PC-9 (cell line): ENCODE measurements at regions not wholly inside any gene's neighbourhood (a gene's known extent, or its start where the extent isn't known, plus 50 kb on each side); places are given as distances from the start of the nearest gene placed in this dataset.

Experiments used
- BruUV-seq: library from RNA; stranded (reverse); fragments of 400-500 nt; replicated peaks from 2 replicates; lab custom pipeline; 2021; lab: Mats Ljungman, UMichigan
- CTCF ChIA-PET: fragments of 300-600 bp; sonication (Branson Sonifier 250); formaldehyde crosslinking; loops from one replicate; lab custom pipeline; 2022; ENCODE audit warnings: antibody characterized with exemption; lab: Charles Lee
- POLR2A ChIA-PET: fragments of 300-600 bp; sonication (Branson Sonifier 250); formaldehyde crosslinking; loops from one replicate; lab custom pipeline; 2022; ENCODE audit warnings: antibody characterized with exemption; ENCODE audit not compliant: unreplicated experiment; lab: Charles Lee
- DNase-seq, 2 experiments: peaks; one replicate each; pipeline versions ENCODE4 v3.0.0 to v3.0.0-alpha.2; 2015 to 2022; ENCODE audit warnings: mixed read lengths in 1 of 2
- H2AFZ ChIP-seq: fragments of 200-600 bp; sonication (generic); 2 replicates; pipeline ENCODE4 v1.8.1; 2017; ENCODE audit warnings: antibody characterized with exemption
- H3F3A ChIP-seq: fragments of 200-600 bp; sonication (generic); 2 replicates; pipeline ENCODE4 v1.8.1; 2017; ENCODE audit warnings: antibody characterized with exemption, mild to moderate bottlenecking, low read depth; ENCODE audit not compliant: insufficient read depth
- H3K27ac ChIP-seq: fragments of 200-600 bp; sonication (generic); 2 replicates; pipeline ENCODE4 v1.6.1; 2016; ENCODE audit warnings: mixed run types
- H3K27me3 ChIP-seq: fragments of 200-600 bp; sonication (generic); 2 replicates; pipeline ENCODE4 v1.6.1; 2016; ENCODE audit warnings: low read depth, mixed run types; ENCODE audit not compliant: insufficient read depth
- H3K36me3 ChIP-seq: fragments of 200-600 bp; sonication (generic); 2 replicates; pipeline ENCODE4 v1.6.1; 2016; ENCODE audit warnings: low read depth, mixed run types
- H3K4me1 ChIP-seq: fragments of 200-600 bp; sonication (generic); replicated peaks from 2 replicates; pipeline ENCODE4 v1.6.1; 2016; ENCODE audit warnings: mixed run types; ENCODE audit not compliant: insufficient read depth
- H3K4me2 ChIP-seq: fragments of 200-600 bp; sonication (generic); 2 replicates; pipeline ENCODE4 v1.6.1; 2017; ENCODE audit warnings: mixed run types
- H3K4me3 ChIP-seq: fragments of 200-600 bp; sonication (generic); 2 replicates; pipeline ENCODE4 v1.6.1; 2016; ENCODE audit warnings: mixed run types
- H3K79me2 ChIP-seq: fragments of 200-600 bp; sonication (generic); 2 replicates; pipeline ENCODE4 v1.6.1; 2017; ENCODE audit warnings: low read depth, mixed run types
- H3K9me2 ChIP-seq: fragments of 200-600 bp; sonication (generic); 2 replicates; pipeline ENCODE4 v1.8.1; 2017; ENCODE audit warnings: mild to moderate bottlenecking; ENCODE audit not compliant: insufficient read depth
- H3K9me3 ChIP-seq: fragments of 200-600 bp; sonication (generic); 2 replicates; pipeline ENCODE4 v1.8.1; 2016; ENCODE audit warnings: low read depth; ENCODE audit not compliant: insufficient read depth
- H4K20me1 ChIP-seq: fragments of 200-600 bp; sonication (generic); 2 replicates; pipeline ENCODE4 v1.8.1; 2017; ENCODE audit not compliant: insufficient read depth
- CTCF ChIP-seq: fragments of 200-600 bp; sonication (generic); conservative IDR thresholded peaks from 2 replicates; pipeline ENCODE4 v1.6.1; 2017; ENCODE audit warnings: mixed run types, antibody characterized with exemption, mild to moderate bottlenecking, moderate library complexity
- EZH2 ChIP-seq: fragments of 200-600 bp; sonication (generic); IDR thresholded peaks from 2 replicates; pipeline ENCODE4 v1.8.0; 2017; ENCODE audit warnings: antibody characterized with exemption, low read depth
- intact Hi-C: fragments of 100-400 bp; cut with micrococcal nuclease; formaldehyde crosslinking; loops from one replicate; pipeline ENCODE4 v1.10.0; 2022; ENCODE audit not compliant: unreplicated experiment

- no peak overlapping the region for H3K27ac ChIP-seq
- no peak overlapping the region for H3K4me3 ChIP-seq
- H2AFZ ChIP-seq = no peak overlapping the region
- no peak for DNase-seq
- H3K9me2 ChIP-seq = no peaks in the 10 kb centered on the region
- ChIA-PET POLR2A (no interaction called here), CTCF (no interaction called here)
- no peaks in the 10 kb centered on the region for H3F3A ChIP-seq
- no peaks in the 10 kb centered on the region for H3K9me3 ChIP-seq
- TF ChIP-seq CTCF (no peak), EZH2 (no peak)
- H3K79me2 ChIP-seq = no peaks in the 10 kb centered on the region
- no peaks in the 10 kb centered on the region for H3K4me1 ChIP-seq
- peaks cover 31% of the 10 kb centered on the region for H3K27me3 ChIP-seq
- H4K20me1 ChIP-seq = no peaks in the 10 kb centered on the region
- no peak overlapping the region for H3K4me2 ChIP-seq
- H3K36me3 ChIP-seq = no peaks in the 10 kb centered on the region
- intact Hi-C loops = no loop called here
- no TSS peak for BruUV-seq
Measured at GRCh38 chr15:81523867-81524266, 149.9 kb upstream of the TMC3 start.

GRCh38 chr15:81520480-81520879, 146.5 kb upstream of the TMC3 start:
- Histone ChIP-seq H3K9me3 (no peaks in the 10 kb centered on the region), H2AFZ (no peak overlapping the region), H3K79me2 (no peaks in the 10 kb centered on the region), H3K9me2 (no peaks in the 10 kb centered on the region), H3K4me2 (no peak overlapping the region), H4K20me1 (no peaks in the 10 kb centered on the region), H3K27ac (no peak overlapping the region), H3K27me3 (peaks cover 25% of the 10 kb centered on the region; the same call in 1 of the 2 replicates), H3K4me3 (no peak overlapping the region), H3F3A (no peaks in the 10 kb centered on the region), H3K4me1 (no peaks in the 10 kb centered on the region), H3K36me3 (no peaks in the 10 kb centered on the region)
- POLR2A ChIA-PET = no interaction called here
- BruUV-seq = no TSS peak
- no peak for TF ChIP-seq EZH2
- TF ChIP-seq CTCF = no peak
- no peak for DNase-seq
- intact Hi-C loops = no loop called here
- CTCF ChIA-PET = no interaction called here

GRCh38 chr15:81516461-81516860, 142.4 kb upstream of the TMC3 start:
- no peaks in the 10 kb centered on the region for H3K36me3 ChIP-seq
- H3K9me2 ChIP-seq = no peaks in the 10 kb centered on the region
- ChIA-PET CTCF (no interaction called here), POLR2A (no interaction called here)
- H3K27me3 ChIP-seq = peaks cover 7% of the 10 kb centered on the region; the same call in 1 of the 2 replicates
- no peaks in the 10 kb centered on the region for H3F3A ChIP-seq
- no peak overlapping the region for H2AFZ ChIP-seq
- no peak for TF ChIP-seq CTCF
- no peaks in the 10 kb centered on the region for H3K9me3 ChIP-seq
- intact Hi-C loops = no loop called here
- no peaks in the 10 kb centered on the region for H3K79me2 ChIP-seq
- H3K4me2 ChIP-seq = no peak overlapping the region
- no peak for DNase-seq
- BruUV-seq = no TSS peak
- no peak overlapping the region for H3K4me3 ChIP-seq
- no peaks in the 10 kb centered on the region for H4K20me1 ChIP-seq
- H3K4me1 ChIP-seq = no peaks in the 10 kb centered on the region
- no peak overlapping the region for H3K27ac ChIP-seq
